ENCODE measurements at regions not wholly inside any gene's neighbourhood (a gene's known extent, or its start where the extent isn't known, plus 50 kb on each side); places are given as distances from the start of the nearest gene placed in this dataset.

DNA sequence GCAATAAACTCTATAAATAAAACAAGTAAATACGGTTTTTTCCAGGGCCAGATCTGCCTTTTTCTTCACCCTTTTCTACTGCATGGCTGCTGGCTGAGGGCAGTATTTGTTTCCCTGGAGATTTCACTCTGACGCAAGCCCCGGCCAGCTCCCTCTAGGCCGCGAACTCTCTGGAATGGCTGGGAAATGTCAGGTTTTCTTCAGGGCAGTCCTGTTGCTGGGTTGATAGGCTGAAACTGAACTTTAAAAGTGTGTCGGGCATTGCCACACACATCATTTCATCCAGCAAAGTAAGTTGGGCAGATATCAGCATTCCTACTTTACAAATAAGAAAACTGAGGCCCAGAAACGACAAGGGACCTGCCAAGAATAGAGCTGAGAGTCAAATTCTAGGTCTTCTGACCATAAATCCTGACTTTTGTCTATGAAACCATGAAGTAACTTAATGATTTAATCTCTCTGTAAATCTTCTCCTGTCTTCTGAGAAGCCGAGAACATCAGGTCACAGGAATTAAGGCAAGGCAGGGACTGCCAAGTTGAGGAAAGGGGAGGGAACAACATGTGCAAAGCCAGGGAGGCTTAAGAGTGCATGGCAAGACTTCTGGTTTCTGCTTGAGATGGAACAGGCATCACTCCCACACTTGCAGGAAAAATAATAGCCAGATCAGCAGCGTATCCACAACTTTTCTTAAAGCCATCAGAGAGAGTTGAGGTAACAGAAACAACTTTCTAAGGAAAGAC lies 205.0 kb upstream of the CCDC196 start:
- no peaks in the 10 kb centered on the region for H3K9me3 ChIP-seq (ENCODE audit: control insufficient read depth, low read length)
- H3K27ac ChIP-seq (ENCODE audit: low read length): peak overlapping the region; percentile 58
- no peaks in the 10 kb centered on the region for H3K4me1 ChIP-seq (ENCODE audit: control insufficient read depth, insufficient read depth, low read length)
- H3K27me3 ChIP-seq (ENCODE audit: control insufficient read depth, insufficient read depth): no peaks in the 10 kb centered on the region
- H3K4me3 ChIP-seq (ENCODE audit: low read length): no peak overlapping the region
- 56% methylated on average over 9 of the region's 9 CpGs for WGBS
- intact Hi-C loops (cut with DNase I): no loop called here
- ATAC-seq: peak; percentile 89 to 95
- DNase-seq: peak; percentile 71 to 78 (median 75)

DNA sequence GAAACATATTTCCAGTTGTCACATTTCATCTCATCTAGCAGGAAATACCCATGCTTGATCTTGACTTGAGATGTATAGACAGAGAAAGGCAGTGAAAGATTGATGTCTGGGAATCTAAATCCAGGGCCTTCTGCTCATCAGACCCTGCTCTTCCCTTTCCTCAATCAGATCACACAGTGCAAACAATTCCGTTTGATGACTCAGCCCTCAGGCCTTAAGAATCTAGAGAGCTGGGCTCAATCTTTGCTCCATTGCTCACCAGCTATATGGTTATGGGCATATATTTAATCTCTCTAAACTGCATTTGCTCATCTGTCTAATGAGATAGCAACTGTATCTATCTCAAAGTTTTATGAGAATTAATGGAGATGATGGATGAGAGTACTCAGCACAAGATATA lies 201.8 kb upstream of the CCDC196 start:
- intact Hi-C loops (cut with DNase I): no loop called here
- Histone ChIP-seq H3K4me3 (ENCODE audit: low read length) (no peak overlapping the region), H3K27ac (ENCODE audit: low read length) (no peak overlapping the region), H3K4me1 (ENCODE audit: control insufficient read depth, insufficient read depth, low read length) (no peaks in the 10 kb centered on the region), H3K9me3 (ENCODE audit: control insufficient read depth, low read length) (no peaks in the 10 kb centered on the region), H3K27me3 (ENCODE audit: control insufficient read depth, insufficient read depth) (no peaks in the 10 kb centered on the region)
- 40% methylated on average over 1 of the region's 1 CpG for WGBS
- ATAC-seq (no peak), DNase-seq (no peak)

DNA sequence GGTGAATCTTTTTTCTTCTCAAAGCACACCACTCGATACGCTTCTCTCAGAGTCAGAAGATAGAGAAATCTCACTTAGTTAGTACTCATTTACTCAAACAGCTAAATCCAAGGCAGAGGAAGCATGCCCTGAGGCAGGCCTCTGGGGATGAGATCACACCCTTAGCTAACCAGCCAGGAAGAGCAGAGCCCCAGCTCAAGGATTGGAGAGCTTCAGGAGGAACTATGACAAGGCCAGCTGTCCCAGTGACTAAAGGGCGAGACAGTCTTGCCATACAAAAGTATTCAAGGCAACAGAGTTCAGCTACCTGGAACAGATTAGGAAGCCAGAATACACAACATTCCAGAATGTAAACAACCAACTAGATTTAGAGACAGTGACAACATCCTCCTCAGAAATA lies 197.7 kb upstream of the CCDC196 start:
- Histone ChIP-seq H3K27ac (ENCODE audit: low read length) (no peak overlapping the region), H3K4me1 (ENCODE audit: control insufficient read depth, insufficient read depth, low read length) (no peaks in the 10 kb centered on the region), H3K4me3 (ENCODE audit: low read length) (no peak overlapping the region), H3K27me3 (ENCODE audit: control insufficient read depth, insufficient read depth) (no peaks in the 10 kb centered on the region), H3K9me3 (ENCODE audit: control insufficient read depth, low read length) (no peaks in the 10 kb centered on the region)
- intact Hi-C loops (cut with DNase I): no loop called here
- ATAC-seq (no peak), DNase-seq (no peak)
- 91% methylated on average over 3 of the region's 3 CpGs for WGBS

DNA sequence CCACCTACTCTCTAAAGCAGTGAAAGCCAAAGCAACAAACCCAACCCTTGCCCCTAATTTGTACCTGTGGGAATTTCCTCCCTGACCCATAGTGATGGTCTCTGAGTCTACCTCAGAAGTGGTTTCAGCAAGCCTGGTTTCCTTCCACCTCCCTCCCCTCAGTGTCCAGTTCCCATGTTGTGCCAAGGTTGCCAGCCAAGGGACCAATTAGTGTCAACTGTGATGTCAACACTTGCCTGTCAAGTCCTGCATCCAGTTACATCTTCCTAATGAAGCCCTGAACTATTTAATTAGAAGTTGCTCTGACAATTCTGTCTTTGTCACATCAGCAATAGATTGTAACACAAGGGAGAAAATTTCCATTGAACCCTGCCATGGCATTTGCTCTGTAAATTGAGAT lies 194.4 kb upstream of the CCDC196 start:
- Histone ChIP-seq H3K27ac (ENCODE audit: low read length) (no peak overlapping the region), H3K9me3 (ENCODE audit: control insufficient read depth, low read length) (no peaks in the 10 kb centered on the region), H3K27me3 (ENCODE audit: control insufficient read depth, insufficient read depth) (no peaks in the 10 kb centered on the region), H3K4me3 (ENCODE audit: low read length) (no peak overlapping the region), H3K4me1 (ENCODE audit: control insufficient read depth, insufficient read depth, low read length) (no peaks in the 10 kb centered on the region)
- DNase-seq (no peak), ATAC-seq (no peak)
- intact Hi-C loops (cut with DNase I): no loop called here

DNA sequence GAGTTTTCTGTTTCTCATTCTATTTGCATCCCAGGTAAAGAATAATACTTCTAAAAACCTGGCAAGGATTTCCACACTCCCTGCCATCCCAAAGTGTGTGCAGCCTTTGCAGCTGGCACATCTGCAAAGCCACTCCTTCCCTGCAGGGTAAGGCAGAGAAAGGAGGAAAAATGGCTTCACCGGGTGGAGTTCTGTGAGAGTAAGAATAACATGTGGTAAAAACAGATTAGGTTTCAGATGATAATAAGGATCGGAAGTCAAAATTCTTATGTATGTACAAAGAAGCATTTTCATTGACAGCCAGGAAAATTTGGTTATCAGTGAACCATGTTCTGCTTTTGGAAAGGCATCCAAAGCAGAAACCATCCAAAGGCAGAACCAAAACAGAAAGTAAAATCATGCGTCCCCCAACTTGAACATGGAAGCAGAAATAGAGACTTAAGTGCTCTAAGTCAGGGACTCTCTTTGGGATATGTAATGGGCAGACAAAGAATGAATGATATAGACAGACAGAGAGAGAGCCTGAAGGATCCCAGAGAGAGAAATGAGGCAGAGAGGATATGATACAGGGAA lies 192.6 kb upstream of the CCDC196 start:
- DNase-seq (no peak), ATAC-seq (peak in 1 of 2 donors; percentile 31)
- no peak overlapping the region for H3K4me3 ChIP-seq (ENCODE audit: low read length)
- H3K9me3 ChIP-seq (ENCODE audit: control insufficient read depth, low read length): no peaks in the 10 kb centered on the region
- no peaks in the 10 kb centered on the region for H3K4me1 ChIP-seq (ENCODE audit: control insufficient read depth, insufficient read depth, low read length)
- WGBS: 20% methylated on average over 3 of the region's 3 CpGs
- no peak overlapping the region for H3K27ac ChIP-seq (ENCODE audit: low read length)
- intact Hi-C loops (cut with DNase I): no loop called here
- no peaks in the 10 kb centered on the region for H3K27me3 ChIP-seq (ENCODE audit: control insufficient read depth, insufficient read depth)

DNA sequence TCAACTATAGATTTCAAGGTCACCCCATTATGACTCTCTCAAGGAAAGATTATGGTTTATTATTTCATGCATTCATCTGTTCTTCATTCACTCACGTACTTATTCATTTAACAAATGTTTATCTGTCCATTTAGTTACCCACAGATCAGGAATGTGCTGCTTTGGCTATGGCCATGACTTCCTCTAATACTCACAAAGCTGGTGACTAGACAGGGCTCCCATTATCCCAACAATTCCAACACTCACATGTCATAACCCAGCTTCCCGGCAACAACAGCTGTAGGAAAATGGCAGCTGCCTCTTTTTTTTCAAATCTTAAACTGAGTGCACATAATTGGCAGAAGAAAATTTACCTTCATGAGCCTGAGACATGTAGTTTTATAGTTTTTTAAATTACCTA lies 190.8 kb upstream of the CCDC196 start:
- no peaks in the 10 kb centered on the region for H3K9me3 ChIP-seq (ENCODE audit: control insufficient read depth, low read length)
- no peak for ATAC-seq
- H3K4me3 ChIP-seq (ENCODE audit: low read length): no peak overlapping the region
- H3K27ac ChIP-seq (ENCODE audit: low read length): no peak overlapping the region
- H3K27me3 ChIP-seq (ENCODE audit: control insufficient read depth, insufficient read depth): no peaks in the 10 kb centered on the region
- DNase-seq: no peak
- WGBS: 86% methylated on average over 2 of the region's 2 CpGs
- intact Hi-C loops (cut with DNase I): no loop called here
- no peaks in the 10 kb centered on the region for H3K4me1 ChIP-seq (ENCODE audit: control insufficient read depth, insufficient read depth, low read length)

DNA sequence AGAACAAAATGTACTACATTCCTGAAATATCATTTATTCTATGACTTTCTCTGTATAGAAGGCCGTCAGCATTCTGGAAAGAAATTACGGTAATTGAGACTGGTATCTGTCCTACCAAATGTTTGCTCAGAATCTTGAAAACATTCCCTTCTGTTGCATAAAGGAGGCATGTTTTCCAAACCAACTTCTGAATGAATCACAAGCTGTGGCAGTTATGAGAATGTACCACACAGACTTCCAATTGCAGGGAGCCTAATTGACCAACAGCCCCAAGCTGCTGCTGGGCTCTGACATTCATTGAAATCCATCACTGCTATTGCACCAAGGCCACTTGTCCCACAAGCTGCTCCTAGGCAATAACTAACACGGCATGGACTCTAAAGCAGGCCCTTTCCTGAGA lies 185.3 kb upstream of the CCDC196 start:
- DNase-seq (no peak), ATAC-seq (no peak)
- Histone ChIP-seq H3K27me3 (ENCODE audit: control insufficient read depth, insufficient read depth) (no peaks in the 10 kb centered on the region), H3K4me1 (ENCODE audit: control insufficient read depth, insufficient read depth, low read length) (no peaks in the 10 kb centered on the region), H3K9me3 (ENCODE audit: control insufficient read depth, low read length) (no peaks in the 10 kb centered on the region), H3K27ac (ENCODE audit: low read length) (no peak overlapping the region), H3K4me3 (ENCODE audit: low read length) (no peak overlapping the region)
- 87% methylated on average over 3 of the region's 3 CpGs for WGBS
- intact Hi-C loops (cut with DNase I): no loop called here

DNA sequence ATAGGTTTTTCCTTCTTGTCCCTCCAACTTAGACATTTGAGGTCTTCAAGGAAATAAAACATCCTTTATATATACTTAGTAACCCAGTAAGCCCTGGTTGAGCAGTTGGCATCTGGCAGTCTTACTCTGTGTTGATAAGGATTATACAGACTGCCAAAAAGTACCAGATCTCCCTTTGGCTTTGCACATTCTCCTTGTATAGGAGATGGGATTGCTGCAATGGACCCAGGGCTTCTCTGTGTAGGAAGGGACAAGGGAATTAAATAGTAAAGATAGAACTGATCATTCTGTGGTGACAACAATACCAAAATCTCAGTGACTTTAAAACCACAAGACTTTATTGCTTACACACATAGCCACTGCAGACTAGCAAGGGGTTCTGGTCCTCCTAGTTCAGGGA lies 180.1 kb upstream of the CCDC196 start:
- Histone ChIP-seq H3K27me3 (ENCODE audit: control insufficient read depth, insufficient read depth) (no peaks in the 10 kb centered on the region), H3K27ac (ENCODE audit: low read length) (no peak overlapping the region), H3K9me3 (ENCODE audit: control insufficient read depth, low read length) (no peaks in the 10 kb centered on the region), H3K4me3 (ENCODE audit: low read length) (no peak overlapping the region), H3K4me1 (ENCODE audit: control insufficient read depth, insufficient read depth, low read length) (no peaks in the 10 kb centered on the region)
- DNase-seq (no peak), ATAC-seq (no peak)
- intact Hi-C loops (cut with DNase I): no loop called here

DNA sequence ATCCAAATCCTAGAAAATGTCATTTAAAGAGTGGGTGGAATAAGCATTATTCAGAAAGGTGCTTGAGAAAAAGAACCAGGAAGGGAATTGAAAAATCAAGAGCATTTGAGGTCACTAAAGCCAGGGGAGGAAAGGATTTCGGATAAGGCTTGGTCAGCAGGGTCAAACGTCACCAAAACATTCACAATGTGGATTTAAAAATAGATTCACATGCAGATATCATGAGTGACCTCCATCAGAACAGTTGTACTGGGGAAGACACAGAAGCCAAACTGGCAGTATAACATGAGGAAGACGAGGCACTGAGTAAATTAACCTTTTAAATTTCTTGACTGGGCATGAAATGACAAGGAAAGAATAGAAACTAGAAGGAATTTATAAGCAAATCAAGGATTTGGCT lies 175.1 kb upstream of the CCDC196 start:
- peaks cover 4% of the 10 kb centered on the region for H3K4me1 ChIP-seq (ENCODE audit: control insufficient read depth, insufficient read depth, low read length)
- intact Hi-C loops (cut with DNase I): no loop called here
- 41% methylated on average over 3 of the region's 3 CpGs for WGBS
- no peak overlapping the region for H3K27ac ChIP-seq (ENCODE audit: low read length)
- DNase-seq (no peak), ATAC-seq (no peak)
- H3K9me3 ChIP-seq (ENCODE audit: control insufficient read depth, low read length): no peaks in the 10 kb centered on the region
- H3K27me3 ChIP-seq (ENCODE audit: control insufficient read depth, insufficient read depth): no peaks in the 10 kb centered on the region
- no peak overlapping the region for H3K4me3 ChIP-seq (ENCODE audit: low read length)

DNA sequence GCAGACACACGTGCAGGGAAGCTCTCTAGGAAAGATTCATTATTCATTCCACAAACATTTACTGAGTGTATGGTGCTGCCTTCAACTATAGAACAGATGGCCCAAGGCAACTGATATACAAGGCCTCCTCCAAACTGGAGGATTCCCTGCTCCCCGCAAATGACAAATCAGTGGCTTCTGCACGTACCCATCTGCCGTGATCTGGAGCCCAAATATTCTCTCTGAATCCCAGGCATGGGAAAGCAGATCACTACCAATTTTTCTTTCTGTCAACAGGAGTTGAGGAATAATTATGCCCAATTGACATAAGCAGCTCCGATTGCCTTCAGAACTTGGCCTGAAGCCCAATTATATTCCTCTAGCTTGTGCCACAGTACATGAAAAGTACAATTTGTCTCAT lies 174.2 kb upstream of the CCDC196 start:
- Histone ChIP-seq H3K27me3 (ENCODE audit: control insufficient read depth, insufficient read depth) (no peaks in the 10 kb centered on the region), H3K4me3 (ENCODE audit: low read length) (no peak overlapping the region), H3K9me3 (ENCODE audit: control insufficient read depth, low read length) (no peaks in the 10 kb centered on the region), H3K27ac (ENCODE audit: low read length) (no peak overlapping the region), H3K4me1 (ENCODE audit: control insufficient read depth, insufficient read depth, low read length) (peaks cover 4% of the 10 kb centered on the region)
- DNase-seq (no peak), ATAC-seq (no peak)
- WGBS: 66% methylated on average over 5 of the region's 5 CpGs
- intact Hi-C loops (cut with DNase I): no loop called here

DNA sequence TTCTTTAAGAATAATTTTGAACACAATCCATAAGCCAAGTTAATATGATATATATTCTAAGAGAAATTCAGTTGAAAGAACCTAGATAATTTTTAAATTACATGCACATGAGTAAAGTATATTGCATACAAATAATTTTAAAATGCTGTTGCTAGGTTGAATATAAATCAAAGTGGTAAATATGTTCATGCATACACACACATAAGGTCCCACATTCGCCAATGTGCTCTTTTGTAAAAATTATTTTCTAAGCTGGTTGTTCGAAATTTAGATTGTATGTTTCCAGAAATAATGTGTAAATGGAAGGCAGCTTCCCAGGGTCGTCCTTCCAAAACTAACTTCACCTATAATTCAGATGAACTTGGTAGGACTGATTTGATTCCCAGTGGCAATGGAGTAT lies 173.7 kb upstream of the CCDC196 start:
- intact Hi-C loops (cut with DNase I): no loop called here
- 68% methylated on average over 3 of the region's 3 CpGs for WGBS
- DNase-seq: no peak
- Histone ChIP-seq H3K4me3 (ENCODE audit: low read length) (no peak overlapping the region), H3K27ac (ENCODE audit: low read length) (no peak overlapping the region), H3K27me3 (ENCODE audit: control insufficient read depth, insufficient read depth) (no peaks in the 10 kb centered on the region), H3K9me3 (ENCODE audit: control insufficient read depth, low read length) (no peaks in the 10 kb centered on the region), H3K4me1 (ENCODE audit: control insufficient read depth, insufficient read depth, low read length) (peaks cover 4% of the 10 kb centered on the region)
- ATAC-seq: no peak

DNA sequence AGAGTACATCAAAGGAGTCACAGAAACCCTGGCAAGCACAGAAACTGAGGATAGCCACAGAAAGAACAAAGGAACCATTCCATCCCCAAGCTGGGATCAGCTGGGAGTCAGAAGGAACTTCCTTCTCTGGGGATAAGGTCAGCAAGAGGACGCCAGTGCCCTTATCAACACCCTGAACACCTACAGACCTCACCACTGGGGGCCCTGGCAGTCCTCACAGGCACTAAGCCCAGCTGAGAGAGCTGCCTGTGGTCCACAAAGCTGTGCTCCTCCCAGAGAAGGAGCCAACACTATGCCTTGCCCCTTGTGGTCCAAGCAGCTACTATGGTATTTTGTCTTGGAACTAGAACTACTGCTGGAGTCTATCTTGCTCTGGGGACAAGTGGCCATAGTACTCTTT lies 171.1 kb upstream of the CCDC196 start:
- ATAC-seq: no peak
- no peak for DNase-seq
- H3K4me3 ChIP-seq (ENCODE audit: low read length): no peak overlapping the region
- no peaks in the 10 kb centered on the region for H3K27me3 ChIP-seq (ENCODE audit: control insufficient read depth, insufficient read depth)
- intact Hi-C loops (cut with DNase I): no loop called here
- no peaks in the 10 kb centered on the region for H3K9me3 ChIP-seq (ENCODE audit: control insufficient read depth, low read length)
- no peak overlapping the region for H3K27ac ChIP-seq (ENCODE audit: low read length)
- H3K4me1 ChIP-seq (ENCODE audit: control insufficient read depth, insufficient read depth, low read length): peaks cover 4% of the 10 kb centered on the region
- 33% methylated on average over 1 of the region's 1 CpG for WGBS
